ENCODE measurements at regions not wholly inside any gene's neighbourhood (a gene's known extent, or its start where the extent isn't known, plus 50 kb on each side); places are given as distances from the start of the nearest gene placed in this dataset.

DNA sequence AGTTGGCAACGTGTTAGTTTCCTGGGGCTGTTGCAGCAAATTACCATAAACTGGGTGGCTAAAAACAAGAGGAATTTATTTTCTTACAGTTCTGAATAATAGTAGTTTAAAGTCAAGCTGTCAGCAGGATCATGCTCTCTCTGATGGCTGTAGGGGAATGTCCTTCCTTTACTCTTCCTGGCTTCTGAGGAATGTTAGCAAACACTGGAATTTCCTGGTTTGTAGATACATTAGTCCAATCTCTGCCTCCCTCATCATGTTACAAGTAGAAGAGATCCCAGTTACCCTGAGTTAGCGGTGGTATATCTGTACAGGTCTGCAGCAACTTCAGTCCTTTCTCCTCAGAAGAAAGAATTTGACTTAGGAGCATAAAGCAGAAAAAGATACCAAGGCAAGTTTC, 2249.1 kb downstream of the NCAM2 start:
- intact Hi-C loops (cut with micrococcal nuclease) = no loop called here
- Histone ChIP-seq H3K27ac (ENCODE audit: low read length) (no peak overlapping the region), H3K4me3 (ENCODE audit: low read length) (no peak overlapping the region), H3K27me3 (ENCODE audit: control insufficient read depth, insufficient read depth, low read length) (no peaks in the 10 kb centered on the region), H3K9me3 (ENCODE audit: control insufficient read depth, insufficient read depth, low read length) (no peaks in the 10 kb centered on the region), H3K4me1 (ENCODE audit: control insufficient read depth, insufficient read depth, low read length) (no peaks in the 10 kb centered on the region), H3K36me3 (ENCODE audit: control insufficient read depth, insufficient read depth, low read length) (no peaks in the 10 kb centered on the region)
- no peaks in the 10 kb centered on the region for H3K4me1 Mint-ChIP-seq
- peaks cover 11 to 12% of the 10 kb centered on the region in 2 donors for H3K9me3 Mint-ChIP-seq
- H3K4me3 Mint-ChIP-seq = no peak overlapping the region
- H3K27me3 Mint-ChIP-seq (ENCODE audit: low read depth in 2 of 2) = no peaks in the 10 kb centered on the region
- TF ChIP-seq, protein P1, sequence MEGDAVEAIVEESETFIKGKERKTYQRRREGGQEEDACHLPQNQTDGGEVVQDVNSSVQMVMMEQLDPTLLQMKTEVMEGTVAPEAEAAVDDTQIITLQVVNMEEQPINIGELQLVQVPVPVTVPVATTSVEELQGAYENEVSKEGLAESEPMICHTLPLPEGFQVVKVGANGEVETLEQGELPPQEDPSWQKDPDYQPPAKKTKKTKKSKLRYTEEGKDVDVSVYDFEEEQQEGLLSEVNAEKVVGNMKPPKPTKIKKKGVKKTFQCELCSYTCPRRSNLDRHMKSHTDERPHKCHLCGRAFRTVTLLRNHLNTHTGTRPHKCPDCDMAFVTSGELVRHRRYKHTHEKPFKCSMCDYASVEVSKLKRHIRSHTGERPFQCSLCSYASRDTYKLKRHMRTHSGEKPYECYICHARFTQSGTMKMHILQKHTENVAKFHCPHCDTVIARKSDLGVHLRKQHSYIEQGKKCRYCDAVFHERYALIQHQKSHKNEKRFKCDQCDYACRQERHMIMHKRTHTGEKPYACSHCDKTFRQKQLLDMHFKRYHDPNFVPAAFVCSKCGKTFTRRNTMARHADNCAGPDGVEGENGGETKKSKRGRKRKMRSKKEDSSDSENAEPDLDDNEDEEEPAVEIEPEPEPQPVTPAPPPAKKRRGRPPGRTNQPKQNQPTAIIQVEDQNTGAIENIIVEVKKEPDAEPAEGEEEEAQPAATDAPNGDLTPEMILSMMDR (IDR thresholded peaks at IDR 0.05) = no peak
- ATAC-seq (no peak), DNase-seq (no peak)
- 68% methylated on average over 2 of the region's 2 CpGs for WGBS (ENCODE audit: insufficient coverage)
- H3K27ac Mint-ChIP-seq = no peak overlapping the region
- H3K36me3 Mint-ChIP-seq = no peaks in the 10 kb centered on the region

DNA sequence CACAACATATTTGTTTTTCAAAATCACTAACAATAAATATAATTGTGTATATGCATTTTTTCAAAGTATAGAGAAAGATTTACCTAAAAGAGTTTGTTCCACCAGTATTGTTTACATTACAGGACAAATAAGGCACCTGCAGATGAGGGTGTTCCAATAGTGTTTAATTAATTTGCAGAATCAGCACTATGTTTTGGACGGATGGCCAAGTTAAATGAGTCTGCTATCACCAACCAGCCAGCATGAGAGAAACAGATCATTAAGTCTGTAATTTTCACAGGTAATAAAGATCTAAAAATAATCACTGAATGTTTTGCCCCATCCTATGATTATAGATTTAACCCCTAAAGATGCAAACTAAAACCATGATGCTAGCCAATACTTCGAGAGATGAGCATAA, 2247.0 kb downstream of the NCAM2 start:
- Mint-ChIP-seq H3K27ac (no peak overlapping the region), H3K4me1 (no peaks in the 10 kb centered on the region), H3K36me3 (no peaks in the 10 kb centered on the region), H3K9me3 (peaks cover 10 to 16% of the 10 kb centered on the region in 2 donors), H3K4me3 (no peak overlapping the region), H3K27me3 (ENCODE audit: low read depth in 2 of 2) (no peaks in the 10 kb centered on the region)
- 100% methylated on average over 1 of the region's 2 CpGs for WGBS (ENCODE audit: insufficient coverage)
- DNase-seq (no peak), ATAC-seq (no peak)
- H3K9me3 ChIP-seq (ENCODE audit: control insufficient read depth, insufficient read depth, low read length) = no peaks in the 10 kb centered on the region
- intact Hi-C loops (cut with micrococcal nuclease) = no loop called here
- H3K27me3 ChIP-seq (ENCODE audit: control insufficient read depth, insufficient read depth, low read length) = no peaks in the 10 kb centered on the region
- H3K4me1 ChIP-seq (ENCODE audit: control insufficient read depth, insufficient read depth, low read length) = no peaks in the 10 kb centered on the region
- H3K36me3 ChIP-seq (ENCODE audit: control insufficient read depth, insufficient read depth, low read length) = no peaks in the 10 kb centered on the region
- no peak overlapping the region for H3K4me3 ChIP-seq (ENCODE audit: low read length)
- no peak overlapping the region for H3K27ac ChIP-seq (ENCODE audit: low read length)
- TF ChIP-seq, protein P1 (IDR thresholded peaks at IDR 0.05) = no peak

DNA sequence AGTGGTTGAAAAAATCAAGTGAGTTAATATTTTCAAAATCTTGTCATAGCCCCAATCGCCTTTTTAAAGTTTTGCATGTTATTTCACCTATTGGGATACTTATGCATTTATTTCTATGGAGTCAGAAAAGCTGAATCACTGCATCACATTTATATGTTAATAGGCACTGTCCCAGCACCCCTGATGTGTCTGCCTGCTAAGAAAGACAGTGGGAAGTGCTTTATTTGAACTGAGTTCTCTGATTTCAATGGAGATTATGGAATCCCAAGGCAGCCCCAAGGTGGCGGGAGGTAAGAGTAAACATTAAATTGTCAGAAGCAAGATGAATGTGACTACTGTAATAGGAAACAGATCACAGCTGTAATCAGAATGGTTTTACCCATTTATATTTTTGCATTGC, 2225.7 kb downstream of the NCAM2 start:
- no peak for ATAC-seq
- Mint-ChIP-seq H3K4me1 (no peaks in the 10 kb centered on the region), H3K4me3 (no peak overlapping the region), H3K9me3 (peaks cover 5% of the 10 kb centered on the region in 2 donors), H3K36me3 (no peaks in the 10 kb centered on the region), H3K27ac (no peak overlapping the region), H3K27me3 (ENCODE audit: low read depth in 2 of 2) (no peaks in the 10 kb centered on the region)
- no peak overlapping the region for H3K4me3 ChIP-seq (ENCODE audit: low read length)
- H3K27ac ChIP-seq (ENCODE audit: low read length) = no peak overlapping the region
- no peaks in the 10 kb centered on the region for H3K36me3 ChIP-seq (ENCODE audit: control insufficient read depth, insufficient read depth, low read length)
- H3K9me3 ChIP-seq (ENCODE audit: control insufficient read depth, insufficient read depth, low read length) = no peaks in the 10 kb centered on the region
- TF ChIP-seq, protein P1 (IDR thresholded peaks at IDR 0.05) = no peak
- H3K4me1 ChIP-seq (ENCODE audit: control insufficient read depth, insufficient read depth, low read length) = no peaks in the 10 kb centered on the region
- H3K27me3 ChIP-seq (ENCODE audit: control insufficient read depth, insufficient read depth, low read length) = no peaks in the 10 kb centered on the region
- no peak for DNase-seq
- 78% methylated on average over 1 of the region's 2 CpGs for WGBS (ENCODE audit: insufficient coverage)
- intact Hi-C loops (cut with micrococcal nuclease) = no loop called here

DNA sequence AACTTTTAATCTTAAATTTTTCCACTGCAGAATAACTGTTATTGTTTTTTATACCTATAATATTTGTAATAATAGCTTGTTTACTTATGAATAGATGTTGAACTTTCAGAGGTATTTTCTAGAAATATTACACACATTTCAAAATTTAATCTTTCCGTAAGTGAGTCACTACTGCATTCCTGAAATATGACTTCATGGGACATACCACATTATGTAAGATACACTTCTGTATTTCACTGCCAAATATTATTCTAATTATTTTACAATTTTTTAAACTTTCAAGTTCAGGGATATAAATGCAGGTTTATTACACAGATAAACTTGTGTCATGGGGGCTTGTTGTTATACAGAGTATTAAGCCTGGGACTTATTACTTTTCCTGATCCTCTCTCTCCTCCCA, 2220.5 kb downstream of the NCAM2 start:
- intact Hi-C loops (cut with micrococcal nuclease) = no loop called here
- peaks cover 6% of the 10 kb centered on the region for H3K36me3 Mint-ChIP-seq
- no peak overlapping the region for H3K27ac Mint-ChIP-seq
- TF ChIP-seq, protein P1 (IDR thresholded peaks at IDR 0.05) = no peak
- H3K27me3 Mint-ChIP-seq (ENCODE audit: low read depth in 2 of 2) = no peaks in the 10 kb centered on the region
- WGBS (ENCODE audit: insufficient coverage) = 100% methylated on average over 1 of the region's 1 CpG
- H3K4me1 ChIP-seq (ENCODE audit: control insufficient read depth, insufficient read depth, low read length) = no peaks in the 10 kb centered on the region
- no peaks in the 10 kb centered on the region for H3K27me3 ChIP-seq (ENCODE audit: control insufficient read depth, insufficient read depth, low read length)
- DNase-seq = no peak
- H3K9me3 ChIP-seq (ENCODE audit: control insufficient read depth, insufficient read depth, low read length) = no peaks in the 10 kb centered on the region
- H3K4me3 Mint-ChIP-seq = no peak overlapping the region
- no peak for ATAC-seq
- H3K9me3 Mint-ChIP-seq = peaks cover 5 to 8% of the 10 kb centered on the region in 2 donors
- no peak overlapping the region for H3K27ac ChIP-seq (ENCODE audit: low read length)
- H3K4me1 Mint-ChIP-seq = no peaks in the 10 kb centered on the region
- no peak overlapping the region for H3K4me3 ChIP-seq (ENCODE audit: low read length)
- H3K36me3 ChIP-seq (ENCODE audit: control insufficient read depth, insufficient read depth, low read length) = no peaks in the 10 kb centered on the region

Measured in natural killer cell (primary cell).